GM12878 (cell line): ENCODE measurements at regions not wholly inside any gene's neighbourhood (a gene's known extent, or its start where the extent isn't known, plus 50 kb on each side); places are given as distances from the start of the nearest gene placed in this dataset.

ENCODE experiments used
- ATAC-seq: fragments of 200-7000 bp; cut with Tn5 transposase; 3 replicates; pipeline ENCODE4 v1.9.1; 2020; ENCODE audit warnings: mild to moderate bottlenecking, moderate library complexity
- BruUV-seq: library from RNA; stranded (reverse); fragments of 400-500 nt; replicated peaks from 2 replicates; lab custom pipeline; 2021; lab: Mats Ljungman, UMichigan
- CTCF ChIA-PET: fragments of 300-600 bp; sonication (Branson Sonifier 250); formaldehyde crosslinking; extraction: SDS; loops from one replicate; lab custom pipeline; 2021; ENCODE audit warnings: inconsistent platforms; lab: Yijun Ruan, JAX
- POLR2A ChIA-PET: fragments of 350-600 bp; formaldehyde crosslinking; extraction: SDS; loops from one replicate; lab custom pipeline; 2021; ENCODE audit warnings: inconsistent platforms; lab: Charles Lee
- RAD21 ChIA-PET: fragments of 300-600 bp; sonication (Branson Sonifier 250); formaldehyde crosslinking; loops from one replicate; lab custom pipeline; 2023; ENCODE audit warnings: antibody characterized with exemption; ENCODE audit not compliant: unreplicated experiment; lab: Charles Lee
- SMC1A ChIA-PET: fragments of 300-600 bp; sonication (Branson Sonifier 250); formaldehyde crosslinking; loops from one replicate; lab custom pipeline; 2023; ENCODE audit not compliant: unreplicated experiment, uncharacterized antibody; lab: Charles Lee
- DNase-seq: peaks from one replicate; pipeline ENCODE4 v3.0.0-alpha.2; 2011; ENCODE audit warnings: low read depth, low spot score
- FAIRE-seq: peaks from 3 replicates; lab custom pipeline; 2011; peaks lifted over from hg19 to GRCh38; lab: Jason Lieb, UNC
- H2AFZ ChIP-seq: 2 replicates; pipeline ENCODE4 v1.6.0; 2011; ENCODE audit warnings: low read depth, low read length, control low read depth; ENCODE audit not compliant: control insufficient read depth
- H3K27ac ChIP-seq: 2 replicates; pipeline ENCODE4 v1.5.1; 2011; ENCODE audit warnings: control low read depth; ENCODE audit not compliant: control insufficient read depth, insufficient read depth
- H3K27me3 ChIP-seq, 2 experiments: replicated peaks in 1 of 2; 2 replicates each; pipeline versions ENCODE4 v1.6.0 to v1.6.1; 2011; ENCODE audit warnings: low read length in 1 of 2; ENCODE audit not compliant: control insufficient read depth in 2 of 2, insufficient read depth in 2 of 2
- H3K36me3 ChIP-seq, 2 experiments: 2 replicates each; pipeline ENCODE4 v1.5.1; 2011; ENCODE audit warnings: low read length in 1 of 2; ENCODE audit not compliant: control insufficient read depth in 2 of 2, insufficient read depth in 2 of 2
- H3K4me1 ChIP-seq: 2 replicates; pipeline ENCODE4 v1.6.1; 2011; ENCODE audit warnings: mild to moderate bottlenecking, low read length, moderate library complexity, mixed read lengths; ENCODE audit not compliant: control insufficient read depth, insufficient read depth
- H3K4me2 ChIP-seq: 2 replicates; pipeline ENCODE4 v1.6.0; 2011; ENCODE audit warnings: control low read depth; ENCODE audit not compliant: control insufficient read depth, insufficient read depth
- H3K4me3 ChIP-seq: fragments of 200-600 bp; sonication (generic); 2 replicates; pipeline ENCODE4 v1.5.1; 2016
- H3K79me2 ChIP-seq: 2 replicates; pipeline ENCODE4 v1.6.0; 2011; ENCODE audit warnings: low read length; ENCODE audit not compliant: control insufficient read depth, insufficient read depth
- H3K9ac ChIP-seq: 2 replicates; pipeline ENCODE4 v1.8.0; 2011; ENCODE audit warnings: low read length, control low read depth, mixed read lengths; ENCODE audit not compliant: control insufficient read depth, insufficient read depth
- H3K9me3 ChIP-seq: replicated peaks from 3 replicates; pipeline ENCODE4 v1.5.1; 2011; ENCODE audit warnings: mild to moderate bottlenecking, low read length; ENCODE audit not compliant: control insufficient read depth, insufficient read depth
- H4K20me1 ChIP-seq: 2 replicates; pipeline ENCODE4 v1.6.0; 2011; ENCODE audit not compliant: control insufficient read depth, insufficient read depth
- CREM ChIP-seq: IDR thresholded peaks from 2 replicates; pipeline ENCODE4 v1.6.1; 2014; ENCODE audit warnings: antibody characterized with exemption, low read depth
- CUX1 ChIP-seq: IDR thresholded peaks from 2 replicates; pipeline ENCODE4 v1.6.1; 2012; ENCODE audit warnings: improper control_type of control experiment, low read depth, low read length; ENCODE audit not compliant: insufficient replicate concordance
- EED ChIP-seq: sonication (generic); IDR thresholded peaks from 2 replicates; pipeline ENCODE4 v1.6.1; 2016; ENCODE audit warnings: antibody characterized with exemption, low read depth
- IKZF1 ChIP-seq: fragments of 450-650 bp; conservative IDR thresholded peaks from 2 replicates; pipeline ENCODE4 v1.6.1; 2017; ENCODE audit warnings: antibody characterized with exemption, mild to moderate bottlenecking
- IKZF2 ChIP-seq, 2 experiments: fragments of 450-650 bp; IDR thresholded peaks; 2 replicates each; pipeline ENCODE4 v1.6.1; 2017; ENCODE audit warnings: mild to moderate bottlenecking in 2 of 2, moderate library complexity in 2 of 2
- MYB ChIP-seq: fragments of 150-350 bp; IDR thresholded peaks from 2 replicates; pipeline ENCODE4 v1.6.1; 2014; ENCODE audit warnings: mild to moderate bottlenecking, low read depth, low read length, borderline replicate concordance
- PAX5 ChIP-seq: IDR thresholded peaks from 2 replicates; pipeline ENCODE4 v1.6.1; 2011; ENCODE audit warnings: low read depth, low read length, borderline replicate concordance
- POLR2AphosphoS2 ChIP-seq: IDR thresholded peaks from 2 replicates; pipeline ENCODE4 v1.6.1; 2011; ENCODE audit warnings: low read depth, mild to moderate bottlenecking, low read length, improper control_type of control experiment, moderate library complexity
- REST ChIP-seq: IDR thresholded peaks from 2 replicates; pipeline ENCODE4 v1.6.1; 2012; ENCODE audit warnings: mild to moderate bottlenecking, low read depth, low read length
- SMAD1 ChIP-seq: fragments of 450-650 bp; IDR thresholded peaks from 2 replicates; pipeline ENCODE4 v1.6.1; 2018; ENCODE audit warnings: mild to moderate bottlenecking, low read depth; ENCODE audit not compliant: partially characterized antibody
- ZBTB33 ChIP-seq: fragments of 450-650 bp; IDR thresholded peaks from 2 replicates; pipeline ENCODE4 v1.6.1; 2017; ENCODE audit warnings: mild to moderate bottlenecking
- WGBS: methylation state at CpG from one replicate; pipeline ENCODE4 v1.1.6; 2016; ENCODE audit warnings: low lambda C conversion rate; ENCODE audit not compliant: insufficient replicate concordance, insufficient coverage; ENCODE audit errors: missing lambda C conversion rate; 5-methylcytosine and 5-hydroxymethylcytosine counted together
- in situ Hi-C: fragments of 300-500 bp; cut with MboI; formaldehyde crosslinking; loops from 9 replicates; pipeline ENCODE4 v1.14.3; 2018; ENCODE audit warnings: mixed read lengths
- intact Hi-C: fragments of 100-400 bp; cut with micrococcal nuclease; formaldehyde crosslinking; loops from one replicate; pipeline ENCODE4 v1.14.2; 2022; ENCODE audit not compliant: unreplicated experiment

- TF ChIP-seq CUX1: no peak
- no peak for TF ChIP-seq MYB
- TF ChIP-seq SMAD1: no peak
- no peak for TF ChIP-seq POLR2AphosphoS2
- TF ChIP-seq EED: no peak
- TF ChIP-seq, all 136 proteins: peak for 0
These were observed 129.8 kb upstream of the ZMIZ1 start (continued) for GRCh38 chr10:78938695-78939672.

- no peak for FAIRE-seq
- WGBS: 14% methylated on average over 4 of the region's 4 CpGs
- CTCF ChIA-PET: no interaction called here
- TF ChIP-seq IKZF2 (IDR thresholded peaks at IDR 0.05) (no peak), IKZF1 (no peak), PAX5 (no peak), ZBTB33 (no peak), REST (no peak), CREM (no peak)
These were observed 126.7 kb upstream of the ZMIZ1 start for GRCh38 chr10:78942091-78942501.

More at GRCh38 chr10:78942091-78942501, 126.7 kb upstream of the ZMIZ1 start:
- H2AFZ ChIP-seq: no peak overlapping the region
- no peak overlapping the region for H3K4me2 ChIP-seq
- in situ Hi-C loops (no loop called here), intact Hi-C loops (no loop called here)
- H3K9me3 ChIP-seq: no peaks in the 10 kb centered on the region; the same call in 2 of the 3 replicates
- ChIA-PET SMC1A (no interaction called here), POLR2A (no interaction called here), RAD21 (no interaction called here)
- ATAC-seq (no peak), DNase-seq (no peak)
- H3K4me3 ChIP-seq: no peak overlapping the region
- no peaks in the 10 kb centered on the region for H3K79me2 ChIP-seq
- no peaks in the 10 kb centered on the region for H3K4me1 ChIP-seq
- no peaks in the 10 kb centered on the region for H3K36me3 ChIP-seq
- no peak overlapping the region for H3K9ac ChIP-seq
- no TSS peak for BruUV-seq
- H3K27me3 ChIP-seq: no peaks in the 10 kb centered on the region; a peak in 2 of 4 replicates
- no peaks in the 10 kb centered on the region; the same call in 1 of the 2 replicates for H4K20me1 ChIP-seq
- H3K27ac ChIP-seq: no peak overlapping the region
